Tibial artery (tissue), 4 donors: ENCODE measurements at regions not wholly inside any gene's neighbourhood (a gene's known extent, or its start where the extent isn't known, plus 50 kb on each side); places are given as distances from the start of the nearest gene placed in this dataset.
A peak's percentile ranks its signal among the peaks of the same experiment; 100 is the strongest.
"Not testable (repeated sequence)": the region's sequence is repeated elsewhere in the genome, so short reads cannot be mapped to it uniquely, and the experiment has no call there.

ENCODE experiments used
- DNase-seq, 2 donors: peaks; one replicate each; pipeline ENCODE4 v3.0.0-alpha.2; 2019
- H3K27ac ChIP-seq, 2 donors: fragments of 200-600 bp; sonication (generic) in 1 of 2; 1 replicate in 1 of 2; 2 replicates in 1 of 2; pipeline ENCODE4 v1.5.1; 2018 to 2019; ENCODE audit warnings: mild to moderate bottlenecking in 1 of 2
- H3K27me3 ChIP-seq, 2 donors: fragments of 200-600 bp; sonication (generic) in 1 of 2; one replicate each; pipeline versions ENCODE4 v1.5.1 to v1.6.0; 2016 to 2019
- H3K36me3 ChIP-seq, 3 donors: fragments of 200-600 bp; sonication (generic) in 2 of 3; one replicate each; pipeline ENCODE4 v1.5.1; 2016 to 2019; ENCODE audit warnings: mild to moderate bottlenecking in 2 of 3
- H3K4me1 ChIP-seq, 4 donors: fragments of 200-600 bp; sonication (generic) in 2 of 4; 1 replicate in 3 of 4; 2 replicates in 1 of 4; pipeline ENCODE4 v1.5.1; 2016 to 2019
- H3K4me3 ChIP-seq, 2 donors: fragments of 200-600 bp; sonication (generic) in 1 of 2; 1 replicate in 1 of 2; 2 replicates in 1 of 2; pipeline ENCODE4 v1.5.1; 2018 to 2019; ENCODE audit warnings: mild to moderate bottlenecking in 2 of 2
- H3K9me3 ChIP-seq, 3 donors: fragments of 200-600 bp; sonication (generic) in 1 of 3; one replicate each; pipeline ENCODE4 v1.5.1; 2016 to 2019
- CTCF ChIP-seq, 2 experiments: fragments of 200-600 bp in 1 of 2; fragments of 450-650 bp in 1 of 2; IDR thresholded peaks; one replicate each; pipeline ENCODE4 v1.5.1; 2017 to 2019; ENCODE audit warnings: antibody characterized with exemption in 2 of 2, mild to moderate bottlenecking in 1 of 2, moderate library complexity in 1 of 2
- intact Hi-C: fragments of 100-400 bp; cut with DNase I; formaldehyde crosslinking; loops from one replicate; pipeline ENCODE4 v1.15.0; 2023; ENCODE audit warnings: low total_unique reads

GRCh38 chr7:106744563-106745091 lies 83.7 kb upstream of the CCDC71L start:
- Histone ChIP-seq H3K4me3 (no peak overlapping the region), H3K27me3 (no peaks in the 10 kb centered on the region), H3K36me3 (no peaks in the 10 kb centered on the region), H3K4me1 (peaks cover 0 to 13% (median 0%) of the 10 kb centered on the region in 4 donors), H3K27ac (no peak overlapping the region), H3K9me3 (no peaks in the 10 kb centered on the region)
- DNase-seq: no peak
- TF ChIP-seq CTCF (IDR thresholded peaks at IDR 0.05): no peak
- intact Hi-C loops: no loop called here

- H3K27me3 ChIP-seq, intact Hi-C loops, H3K9me3 ChIP-seq, DNase-seq, H3K4me3 ChIP-seq, H3K36me3 ChIP-seq: not testable (repeated sequence)
- peak overlapping the region; percentile 52 to 67 for H3K27ac ChIP-seq
- H3K4me1 ChIP-seq: peaks cover 0 to 13% (median 0%) of the 10 kb centered on the region in 4 donors
These were observed 86.3 kb upstream of the CCDC71L start for GRCh38 chr7:106747301-106747700.

GRCh38 chr7:106747804-106748203 lies 86.8 kb upstream of the CCDC71L start:
- Histone ChIP-seq H3K36me3 (no peaks in the 10 kb centered on the region), H3K4me1 (peaks cover 0 to 13% (median 0%) of the 10 kb centered on the region in 4 donors), H3K4me3 (no peak overlapping the region), H3K27me3 (no peaks in the 10 kb centered on the region), H3K27ac (peak overlapping the region; percentile 52 to 67), H3K9me3 (no peaks in the 10 kb centered on the region)
- no peak for TF ChIP-seq CTCF (IDR thresholded peaks at IDR 0.05)
- DNase-seq: no peak
- intact Hi-C loops: no loop called here

GRCh38 chr7:106749165-106749564 lies 88.2 kb upstream of the CCDC71L start:
- H3K36me3 ChIP-seq: no peaks in the 10 kb centered on the region
- no peak for DNase-seq
- peaks cover 0 to 13% (median 0%) of the 10 kb centered on the region in 4 donors for H3K4me1 ChIP-seq
- no peaks in the 10 kb centered on the region for H3K27me3 ChIP-seq
- H3K27ac ChIP-seq: no peak overlapping the region
- intact Hi-C loops: no loop called here
- H3K9me3 ChIP-seq: peaks cover 0 to under 1% (median 0%) of the 10 kb centered on the region in 3 donors
- no peak overlapping the region for H3K4me3 ChIP-seq
- TF ChIP-seq CTCF (IDR thresholded peaks at IDR 0.05): no peak

- intact Hi-C loops: no loop called here
- DNase-seq: no peak
- H3K4me1 ChIP-seq: peaks cover 0 to 13% (median 0%) of the 10 kb centered on the region in 4 donors
These were observed 89.8 kb upstream of the CCDC71L start for GRCh38 chr7:106750773-106751172.

GRCh38 chr7:106752367-106752766 lies 91.4 kb upstream of the CCDC71L start:
- Histone ChIP-seq H3K27me3 (no peaks in the 10 kb centered on the region), H3K27ac (no peak overlapping the region), H3K4me3 (no peak overlapping the region), H3K9me3 (peaks cover 0 to 5% (median 0%) of the 10 kb centered on the region in 3 donors), H3K36me3 (no peaks in the 10 kb centered on the region), H3K4me1 (peaks cover 0 to 8% (median 0%) of the 10 kb centered on the region in 4 donors)
- intact Hi-C loops: no loop called here
- DNase-seq: no peak
- TF ChIP-seq CTCF (IDR thresholded peaks at IDR 0.05): no peak

More at GRCh38 chr7:106750773-106751172, 89.8 kb upstream of the CCDC71L start:
- H3K36me3 ChIP-seq: no peaks in the 10 kb centered on the region
- H3K4me3 ChIP-seq: no peak overlapping the region
- no peak for TF ChIP-seq CTCF (IDR thresholded peaks at IDR 0.05)
- no peak overlapping the region for H3K27ac ChIP-seq
- H3K27me3 ChIP-seq: no peaks in the 10 kb centered on the region
- H3K9me3 ChIP-seq: peaks cover 0 to 5% (median 0%) of the 10 kb centered on the region in 3 donors

- intact Hi-C loops, DNase-seq: not testable (repeated sequence)
These were observed 94.1 kb upstream of the CCDC71L start for GRCh38 chr7:106755024-106755423.

More at GRCh38 chr7:106755024-106755423, 94.1 kb upstream of the CCDC71L start:
- not testable (repeated sequence) for H3K36me3 ChIP-seq, H3K4me3 ChIP-seq, H3K9me3 ChIP-seq, H3K4me1 ChIP-seq, H3K27me3 ChIP-seq, H3K27ac ChIP-seq
